ENCODE measurements at regions not wholly inside any gene's neighbourhood (a gene's known extent, or its start where the extent isn't known, plus 50 kb on each side); places are given as distances from the start of the nearest gene placed in this dataset.

DNA sequence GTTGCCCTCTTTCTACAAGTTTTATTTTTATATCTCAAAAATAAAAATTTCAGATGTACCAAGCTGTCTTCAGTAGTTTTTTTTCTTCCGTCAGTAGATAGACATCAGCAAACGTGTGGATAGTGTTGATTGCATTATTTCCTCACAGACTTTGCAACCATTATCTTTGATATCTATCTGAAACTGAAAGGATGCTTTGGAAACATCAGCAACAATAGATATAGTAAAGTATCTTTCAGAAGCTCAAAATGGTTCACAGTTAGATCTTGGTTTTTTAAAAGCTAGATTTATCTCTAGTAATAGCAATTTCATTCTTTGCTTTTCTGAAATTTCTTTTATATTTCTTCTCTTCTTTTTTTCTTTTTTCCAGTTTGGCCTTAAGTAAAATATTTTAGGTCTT is 246.9 kb upstream of the PCDH7 start:
- TF ChIP-seq TAF1 (IDR thresholded peaks at IDR 0.05; ENCODE audit: borderline replicate concordance, low read depth, low read length) (no peak), POLR2A (IDR thresholded peaks at IDR 0.05; ENCODE audit: low read depth, low read length) (no peak), POLR2AphosphoS5 (IDR thresholded peaks at IDR 0.05; ENCODE audit: low read depth, low read length) (no peak)
